Activated CD8-positive, alpha-beta T cell treated with anti-CD3 and anti-CD28 coated beads for 36 hours (primary cell): ENCODE measurements at regions not wholly inside any gene's neighbourhood (a gene's known extent, or its start where the extent isn't known, plus 50 kb on each side); places are given as distances from the start of the nearest gene placed in this dataset.

Experiments used
- ATAC-seq: fragments of 200-7000 bp; cut with Tn5 transposase; one replicate; pipeline ENCODE4 v1.10.0; 2021; ENCODE audit warnings: mild to moderate bottlenecking, moderate library complexity
- CTCF ChIA-PET: fragments of 350-600 bp; sonication (Branson Sonifier 250); formaldehyde crosslinking; loops from one replicate; lab custom pipeline; 2021; ENCODE audit warnings: antibody characterized with exemption; lab: Charles Lee
- POLR2A ChIA-PET: fragments of 350-600 bp; sonication (Branson Sonifier 250); formaldehyde crosslinking; loops from one replicate; lab custom pipeline; 2021; ENCODE audit warnings: antibody characterized with exemption; lab: Charles Lee
- DNase-seq: peaks from one replicate; pipeline ENCODE4 v3.0.0-alpha.2; 2020
- H3K27ac Mint-ChIP-seq: one replicate; pipeline ENCODE4 v1.8.0; 2021; ENCODE audit warnings: mild to moderate bottlenecking, mixed read lengths
- H3K27me3 Mint-ChIP-seq: one replicate; pipeline ENCODE4 v1.8.0; 2021; ENCODE audit warnings: mixed read lengths
- H3K36me3 Mint-ChIP-seq: one replicate; pipeline ENCODE4 v1.8.0; 2021; ENCODE audit warnings: low read depth, mixed read lengths
- H3K4me1 Mint-ChIP-seq: one replicate; pipeline ENCODE4 v1.8.0; 2021; ENCODE audit warnings: low read depth, mixed read lengths
- H3K4me3 Mint-ChIP-seq: one replicate; pipeline ENCODE4 v1.8.0; 2021; ENCODE audit warnings: mild to moderate bottlenecking, moderate library complexity, mixed read lengths
- H3K9me3 Mint-ChIP-seq: one replicate; pipeline ENCODE4 v1.8.0; 2021; ENCODE audit warnings: mixed read lengths
- CTCF ChIP-seq: fragments of 200-600 bp; IDR thresholded peaks from one replicate; pipeline ENCODE4 v1.8.0; 2022; ENCODE audit warnings: antibody characterized with exemption, mild to moderate bottlenecking
- intact Hi-C: fragments of 100-400 bp; cut with micrococcal nuclease; formaldehyde crosslinking; loops from one replicate; pipeline ENCODE4 v1.10.0; 2022

- no peak overlapping the region for H3K27ac Mint-ChIP-seq
- DNase-seq (no peak), ATAC-seq (no peak)
- CTCF ChIA-PET, result interaction anchor here (1.0 kb wide), 1 partner anchor 16 kb away, joined by 4 read pairs; no protein-coding TSS in a partner anchor
- no peaks in the 10 kb centered on the region for H3K27me3 Mint-ChIP-seq
- POLR2A ChIA-PET, result interaction anchor here (1.6 kb wide), 1 partner anchor 10 kb away, joined by 5 read pairs; no protein-coding TSS in a partner anchor
- no peak overlapping the region for H3K4me3 Mint-ChIP-seq
- intact Hi-C loops, result no loop called here
- no peaks in the 10 kb centered on the region for H3K9me3 Mint-ChIP-seq
- no peaks in the 10 kb centered on the region for H3K36me3 Mint-ChIP-seq
- H3K4me1 Mint-ChIP-seq, result no peaks in the 10 kb centered on the region
- TF ChIP-seq CTCF, result no peak
Observed at GRCh38 chr15:62757535-62757934, 285.0 kb upstream of the TPM1 start.

- Mint-ChIP-seq H3K27me3 (no peaks in the 10 kb centered on the region), H3K36me3 (no peaks in the 10 kb centered on the region), H3K4me1 (no peaks in the 10 kb centered on the region), H3K9me3 (no peaks in the 10 kb centered on the region), H3K4me3 (no peak overlapping the region), H3K27ac (no peak overlapping the region)
- CTCF ChIA-PET, result interaction anchor here (1.2 kb wide), 1 partner anchor 16 kb away, joined by 3 read pairs; no protein-coding TSS in a partner anchor
- DNase-seq (no peak), ATAC-seq (no peak)
- no peak for TF ChIP-seq CTCF
- intact Hi-C loops, result no loop called here
- POLR2A ChIA-PET, result interaction anchor here (1.6 kb wide), 1 partner anchor 11 kb away, joined by 5 read pairs; no protein-coding TSS in a partner anchor
Observed at GRCh38 chr15:62758126-62758951, 284.2 kb upstream of the TPM1 start.

- ChIA-PET POLR2A (no interaction called here), CTCF (interaction anchor here (1.2 kb wide), 1 partner anchor 16 kb away, joined by 3 read pairs; no protein-coding TSS in a partner anchor)
- H3K9me3 Mint-ChIP-seq, result no peaks in the 10 kb centered on the region
- H3K27ac Mint-ChIP-seq, result no peak overlapping the region
- H3K4me3 Mint-ChIP-seq, result no peak overlapping the region
- intact Hi-C loops, result no loop called here
- H3K36me3 Mint-ChIP-seq, result no peaks in the 10 kb centered on the region
- no peaks in the 10 kb centered on the region for H3K4me1 Mint-ChIP-seq
- H3K27me3 Mint-ChIP-seq, result no peaks in the 10 kb centered on the region
- ATAC-seq, result no peak
- TF ChIP-seq CTCF, result no peak
- DNase-seq, result no peak
Observed at GRCh38 chr15:62758952-62759349, 283.6 kb upstream of the TPM1 start.

- ChIA-PET POLR2A (no interaction called here), CTCF (no interaction called here)
- Mint-ChIP-seq H3K4me3 (no peak overlapping the region), H3K27ac (no peak overlapping the region), H3K27me3 (no peaks in the 10 kb centered on the region), H3K9me3 (no peaks in the 10 kb centered on the region), H3K36me3 (no peaks in the 10 kb centered on the region), H3K4me1 (no peaks in the 10 kb centered on the region)
- no peak for TF ChIP-seq CTCF
- intact Hi-C loops, result no loop called here
- DNase-seq (no peak), ATAC-seq (no peak)
Observed at GRCh38 chr15:62760538-62760937, 282.0 kb upstream of the TPM1 start.

- Mint-ChIP-seq H3K27ac (no peak overlapping the region), H3K36me3 (no peaks in the 10 kb centered on the region), H3K4me3 (no peak overlapping the region), H3K9me3 (no peaks in the 10 kb centered on the region), H3K4me1 (no peaks in the 10 kb centered on the region), H3K27me3 (no peaks in the 10 kb centered on the region)
- ChIA-PET POLR2A (no interaction called here), CTCF (interaction anchor here (1.2 kb wide), 1 partner anchor 24 kb away, joined by 3 read pairs; no protein-coding TSS in a partner anchor)
- intact Hi-C loops, result no loop called here
- DNase-seq, result no peak
- TF ChIP-seq CTCF, result no peak
- no peak for ATAC-seq
Observed at GRCh38 chr15:62765916-62766315, 276.6 kb upstream of the TPM1 start.
